A673 (cell line): ENCODE measurements at regions not wholly inside any gene's neighbourhood (a gene's known extent, or its start where the extent isn't known, plus 50 kb on each side); places are given as distances from the start of the nearest gene placed in this dataset.

Experiments used
- EZH2 ChIP-seq: fragments of 200-600 bp; sonication (generic); IDR thresholded peaks from 2 replicates; pipeline ENCODE4 v1.6.1; 2017; ENCODE audit warnings: borderline replicate concordance, low read depth, mild to moderate bottlenecking, mixed read lengths, antibody characterized with exemption, low read length; ENCODE audit not compliant: poor library complexity, severe bottlenecking
- TF ChIP-seq, protein P1 (sequence below): fragments of 300-800, 200-600 bp; sonication (generic); conservative IDR thresholded peaks from 2 replicates; pipeline ENCODE4 v1.5.1; 2017; ENCODE audit warnings: low read depth, mild to moderate bottlenecking, antibody characterized with exemption, low read length, moderate library complexity, mixed read lengths

- TF ChIP-seq, protein P1, sequence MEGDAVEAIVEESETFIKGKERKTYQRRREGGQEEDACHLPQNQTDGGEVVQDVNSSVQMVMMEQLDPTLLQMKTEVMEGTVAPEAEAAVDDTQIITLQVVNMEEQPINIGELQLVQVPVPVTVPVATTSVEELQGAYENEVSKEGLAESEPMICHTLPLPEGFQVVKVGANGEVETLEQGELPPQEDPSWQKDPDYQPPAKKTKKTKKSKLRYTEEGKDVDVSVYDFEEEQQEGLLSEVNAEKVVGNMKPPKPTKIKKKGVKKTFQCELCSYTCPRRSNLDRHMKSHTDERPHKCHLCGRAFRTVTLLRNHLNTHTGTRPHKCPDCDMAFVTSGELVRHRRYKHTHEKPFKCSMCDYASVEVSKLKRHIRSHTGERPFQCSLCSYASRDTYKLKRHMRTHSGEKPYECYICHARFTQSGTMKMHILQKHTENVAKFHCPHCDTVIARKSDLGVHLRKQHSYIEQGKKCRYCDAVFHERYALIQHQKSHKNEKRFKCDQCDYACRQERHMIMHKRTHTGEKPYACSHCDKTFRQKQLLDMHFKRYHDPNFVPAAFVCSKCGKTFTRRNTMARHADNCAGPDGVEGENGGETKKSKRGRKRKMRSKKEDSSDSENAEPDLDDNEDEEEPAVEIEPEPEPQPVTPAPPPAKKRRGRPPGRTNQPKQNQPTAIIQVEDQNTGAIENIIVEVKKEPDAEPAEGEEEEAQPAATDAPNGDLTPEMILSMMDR: no peak
- no peak for TF ChIP-seq EZH2
These were observed 83.6 kb upstream of the SEMA3C start for GRCh38 chr7:81002421-81002820.
